ENCODE measurements at regions not wholly inside any gene's neighbourhood (a gene's known extent, or its start where the extent isn't known, plus 50 kb on each side); places are given as distances from the start of the nearest gene placed in this dataset.

DNA sequence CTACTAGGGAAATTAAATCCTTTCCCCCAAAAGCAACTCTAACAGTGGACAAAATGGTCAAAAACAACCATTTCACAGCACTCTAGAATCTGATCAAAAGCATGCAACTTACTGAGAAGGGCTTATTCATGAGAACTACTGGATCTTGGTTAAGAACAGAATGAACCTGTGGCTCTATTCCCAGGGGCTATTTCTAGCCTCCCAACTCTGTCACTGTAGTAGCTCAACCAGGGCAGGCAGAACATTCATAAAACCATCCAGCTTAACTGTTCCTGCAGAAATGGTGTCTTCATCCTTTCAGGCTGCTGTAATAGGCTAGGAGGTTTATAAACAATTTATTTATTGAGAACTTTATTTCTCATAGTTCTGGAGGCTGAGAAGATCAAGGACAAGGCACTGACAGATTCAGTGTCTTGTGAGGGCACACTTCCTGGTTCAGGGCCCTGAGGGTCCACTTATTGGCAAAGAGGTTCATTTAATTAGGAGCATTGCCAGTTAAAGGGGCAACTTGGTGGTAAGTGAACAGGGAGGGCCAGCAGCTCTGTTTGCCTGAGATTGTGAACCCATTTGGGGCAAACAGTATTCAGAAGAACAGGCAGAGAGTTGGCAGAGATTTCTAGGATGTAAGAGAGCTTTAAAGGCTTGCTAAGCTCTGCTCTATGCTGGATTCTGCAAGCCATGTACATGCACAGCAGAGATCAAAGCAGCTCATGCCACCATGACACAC lies 238.5 kb upstream of the FBXL7 start:
- TF ChIP-seq EP300 (IDR thresholded peaks at IDR 0.05; ENCODE audit: borderline replicate concordance in 1 of 2, low read depth in 2 of 2, low read length in 2 of 2): no peak
- no peak for TF ChIP-seq JUND (IDR thresholded peaks at IDR 0.05; ENCODE audit: low read length)
- no peak for TF ChIP-seq SIX5 (IDR thresholded peaks at IDR 0.05; ENCODE audit: low read depth, low read length)
- no peak for TF ChIP-seq TAF1 (IDR thresholded peaks at IDR 0.05; ENCODE audit: low read depth, low read length)
- no peak for TF ChIP-seq RXRA (IDR thresholded peaks at IDR 0.05; ENCODE audit: insufficient read depth, low read depth, low read length)
- TF ChIP-seq, protein P1, sequence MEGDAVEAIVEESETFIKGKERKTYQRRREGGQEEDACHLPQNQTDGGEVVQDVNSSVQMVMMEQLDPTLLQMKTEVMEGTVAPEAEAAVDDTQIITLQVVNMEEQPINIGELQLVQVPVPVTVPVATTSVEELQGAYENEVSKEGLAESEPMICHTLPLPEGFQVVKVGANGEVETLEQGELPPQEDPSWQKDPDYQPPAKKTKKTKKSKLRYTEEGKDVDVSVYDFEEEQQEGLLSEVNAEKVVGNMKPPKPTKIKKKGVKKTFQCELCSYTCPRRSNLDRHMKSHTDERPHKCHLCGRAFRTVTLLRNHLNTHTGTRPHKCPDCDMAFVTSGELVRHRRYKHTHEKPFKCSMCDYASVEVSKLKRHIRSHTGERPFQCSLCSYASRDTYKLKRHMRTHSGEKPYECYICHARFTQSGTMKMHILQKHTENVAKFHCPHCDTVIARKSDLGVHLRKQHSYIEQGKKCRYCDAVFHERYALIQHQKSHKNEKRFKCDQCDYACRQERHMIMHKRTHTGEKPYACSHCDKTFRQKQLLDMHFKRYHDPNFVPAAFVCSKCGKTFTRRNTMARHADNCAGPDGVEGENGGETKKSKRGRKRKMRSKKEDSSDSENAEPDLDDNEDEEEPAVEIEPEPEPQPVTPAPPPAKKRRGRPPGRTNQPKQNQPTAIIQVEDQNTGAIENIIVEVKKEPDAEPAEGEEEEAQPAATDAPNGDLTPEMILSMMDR (IDR thresholded peaks at IDR 0.05; ENCODE audit: control extremely low read depth in 1 of 3, insufficient read depth in 1 of 3, low read depth in 1 of 3, low read length in 3 of 3): no peak
- TF ChIP-seq ZNF274 (IDR thresholded peaks at IDR 0.05; ENCODE audit: borderline replicate concordance, extremely low read depth, low read length): no peak

Measured in H1 (cell line).